ENCODE measurements at regions not wholly inside any gene's neighbourhood (a gene's known extent, or its start where the extent isn't known, plus 50 kb on each side); places are given as distances from the start of the nearest gene placed in this dataset.

DNA sequence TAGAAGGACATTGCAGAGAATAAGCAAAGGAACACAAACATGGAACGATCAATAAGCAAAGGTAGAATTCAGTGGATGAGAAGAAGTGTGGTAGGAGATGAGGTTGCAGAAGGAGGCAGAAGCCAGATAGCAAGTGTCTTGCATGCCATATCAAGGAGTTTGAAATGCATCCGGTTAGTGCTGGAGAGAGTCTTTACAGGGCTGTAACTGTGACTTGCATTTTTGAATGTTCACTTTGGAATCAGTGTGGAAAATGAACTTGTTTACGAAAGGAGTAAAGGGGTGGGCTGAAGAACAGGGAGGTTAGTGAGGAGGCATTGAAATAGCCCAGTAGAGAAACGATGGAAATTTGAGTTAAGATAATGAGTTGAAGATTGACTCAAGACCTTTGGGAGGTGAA is 90.7 kb upstream of the MBNL2 start:
- TF ChIP-seq, protein P1, sequence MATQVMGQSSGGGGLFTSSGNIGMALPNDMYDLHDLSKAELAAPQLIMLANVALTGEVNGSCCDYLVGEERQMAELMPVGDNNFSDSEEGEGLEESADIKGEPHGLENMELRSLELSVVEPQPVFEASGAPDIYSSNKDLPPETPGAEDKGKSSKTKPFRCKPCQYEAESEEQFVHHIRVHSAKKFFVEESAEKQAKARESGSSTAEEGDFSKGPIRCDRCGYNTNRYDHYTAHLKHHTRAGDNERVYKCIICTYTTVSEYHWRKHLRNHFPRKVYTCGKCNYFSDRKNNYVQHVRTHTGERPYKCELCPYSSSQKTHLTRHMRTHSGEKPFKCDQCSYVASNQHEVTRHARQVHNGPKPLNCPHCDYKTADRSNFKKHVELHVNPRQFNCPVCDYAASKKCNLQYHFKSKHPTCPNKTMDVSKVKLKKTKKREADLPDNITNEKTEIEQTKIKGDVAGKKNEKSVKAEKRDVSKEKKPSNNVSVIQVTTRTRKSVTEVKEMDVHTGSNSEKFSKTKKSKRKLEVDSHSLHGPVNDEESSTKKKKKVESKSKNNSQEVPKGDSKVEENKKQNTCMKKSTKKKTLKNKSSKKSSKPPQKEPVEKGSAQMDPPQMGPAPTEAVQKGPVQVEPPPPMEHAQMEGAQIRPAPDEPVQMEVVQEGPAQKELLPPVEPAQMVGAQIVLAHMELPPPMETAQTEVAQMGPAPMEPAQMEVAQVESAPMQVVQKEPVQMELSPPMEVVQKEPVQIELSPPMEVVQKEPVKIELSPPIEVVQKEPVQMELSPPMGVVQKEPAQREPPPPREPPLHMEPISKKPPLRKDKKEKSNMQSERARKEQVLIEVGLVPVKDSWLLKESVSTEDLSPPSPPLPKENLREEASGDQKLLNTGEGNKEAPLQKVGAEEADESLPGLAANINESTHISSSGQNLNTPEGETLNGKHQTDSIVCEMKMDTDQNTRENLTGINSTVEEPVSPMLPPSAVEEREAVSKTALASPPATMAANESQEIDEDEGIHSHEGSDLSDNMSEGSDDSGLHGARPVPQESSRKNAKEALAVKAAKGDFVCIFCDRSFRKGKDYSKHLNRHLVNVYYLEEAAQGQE (IDR thresholded peaks at IDR 0.05; ENCODE audit: low read depth) = no peak
- no peak for TF ChIP-seq ZBTB7A (IDR thresholded peaks at IDR 0.05; ENCODE audit: low read depth)
- TF ChIP-seq EGR1 (IDR thresholded peaks at IDR 0.05) = no peak
- no peak for TF ChIP-seq TAF1 (IDR thresholded peaks at IDR 0.05; ENCODE audit: low read depth)

Data from Ishikawa (cell line).